ENCODE measurements at regions not wholly inside any gene's neighbourhood (a gene's known extent, or its start where the extent isn't known, plus 50 kb on each side); places are given as distances from the start of the nearest gene placed in this dataset.

DNA sequence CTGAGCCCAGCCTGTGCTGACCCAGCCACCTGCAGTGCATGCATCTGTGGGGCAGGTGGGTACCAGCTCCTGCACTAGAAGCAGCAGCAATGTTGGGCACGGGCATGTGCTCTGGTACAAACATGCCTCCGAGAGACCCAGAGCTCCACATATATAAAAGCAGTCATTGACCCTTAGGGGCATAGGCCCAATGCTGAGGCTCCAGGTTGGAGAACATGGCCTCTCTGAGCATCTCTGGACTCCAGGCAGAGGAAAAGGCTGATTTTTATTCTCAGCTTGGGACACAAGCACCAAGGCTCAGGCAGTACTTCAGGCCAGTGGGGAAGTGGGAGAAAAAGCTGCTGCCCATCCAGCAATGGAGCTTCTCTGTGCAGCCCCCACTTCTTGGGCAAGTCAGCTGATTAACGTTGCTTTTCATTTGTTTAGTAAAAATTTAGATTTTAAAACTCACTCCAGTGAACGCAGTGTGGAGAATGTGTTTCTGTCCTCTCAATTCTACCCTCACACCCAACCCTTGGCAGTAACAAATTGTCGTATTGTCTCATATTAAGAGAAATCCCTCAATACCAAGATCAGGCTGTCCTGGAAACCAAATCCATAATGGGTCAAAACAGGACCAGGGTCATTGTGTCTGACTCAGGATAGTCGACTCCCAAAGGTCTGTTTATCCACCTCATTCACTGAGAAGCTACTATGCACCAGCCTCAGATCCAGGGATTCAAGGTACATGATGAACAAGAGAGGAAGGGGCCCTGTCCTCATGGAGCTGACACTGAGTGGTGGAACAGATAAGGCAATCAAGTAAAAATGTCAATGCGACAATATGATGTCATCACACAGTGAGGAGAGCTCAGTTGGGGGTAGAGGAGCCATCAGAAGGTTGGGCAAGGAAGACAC is 50.6 kb upstream of the TOP3B start:
- Mint-ChIP-seq H3K36me3 (no peaks in the 10 kb centered on the region), H3K27me3 (no peaks in the 10 kb centered on the region), H3K4me1 (no peaks in the 10 kb centered on the region), H3K9me3 (no peaks in the 10 kb centered on the region), H3K27ac (no peak overlapping the region), H3K4me3 (no peak overlapping the region)

DNA sequence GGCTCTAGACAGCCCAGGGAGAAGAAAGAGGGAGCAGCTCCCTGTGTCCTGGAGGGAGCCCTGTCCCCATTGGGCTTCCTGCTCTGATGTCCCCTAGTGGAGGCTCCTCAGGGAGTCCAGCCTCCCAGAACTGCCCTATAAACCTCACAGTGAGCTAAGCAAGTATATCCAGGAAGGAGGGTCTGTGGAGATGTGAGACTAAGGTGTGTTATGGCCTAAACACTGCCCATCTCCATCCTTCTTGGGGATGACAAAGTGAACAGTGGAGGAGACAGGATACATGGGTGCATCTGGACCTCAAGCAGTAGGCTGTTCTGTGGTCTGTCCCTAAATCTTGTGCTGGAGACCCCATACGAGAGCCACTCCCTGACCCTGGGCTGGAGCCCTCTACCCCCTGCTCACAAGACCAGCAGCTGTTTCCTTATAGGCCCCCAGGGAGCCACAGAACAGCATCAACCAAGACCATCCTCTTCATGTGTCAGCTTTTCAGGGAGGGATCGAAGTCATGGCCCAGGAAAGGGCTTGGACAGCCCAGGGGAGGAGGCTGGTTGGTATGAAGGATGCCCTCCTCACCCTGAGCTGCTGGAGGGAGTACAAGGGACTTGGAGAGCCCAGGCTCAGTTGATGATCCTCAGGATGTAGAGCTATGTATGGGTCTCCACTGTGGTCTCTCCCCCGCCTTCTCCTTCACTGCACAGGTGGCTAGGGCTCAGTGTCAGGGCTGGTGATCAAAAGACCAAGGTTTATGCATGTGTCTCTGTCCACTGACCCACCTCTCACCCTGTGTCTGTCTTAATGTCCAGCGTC is 49.7 kb upstream of the TOP3B start:
- no peak overlapping the region for H3K4me3 Mint-ChIP-seq
- no peak overlapping the region for H3K27ac Mint-ChIP-seq

More for the DNA sequence above, 49.7 kb upstream of the TOP3B start:
- no peaks in the 10 kb centered on the region for H3K36me3 Mint-ChIP-seq
- no peaks in the 10 kb centered on the region for H3K27me3 Mint-ChIP-seq
- H3K4me1 Mint-ChIP-seq = no peaks in the 10 kb centered on the region
- no peaks in the 10 kb centered on the region for H3K9me3 Mint-ChIP-seq

Measured in activated naive CD4-positive, alpha-beta T cell treated with anti-CD3 and anti-CD28 coated beads, Interleukin-2, amount 50 U/mL, for 24 hours (primary cell).